A172 (cell line): ENCODE measurements at regions not wholly inside any gene's neighbourhood (a gene's known extent, or its start where the extent isn't known, plus 50 kb on each side); places are given as distances from the start of the nearest gene placed in this dataset.
A peak's percentile ranks its signal among the peaks of the same experiment; 100 is the strongest.
"Not testable (repeated sequence)": the region's sequence is repeated elsewhere in the genome, so short reads cannot be mapped to it uniquely, and the experiment has no call there.

Source experiments
- DNase-seq: peaks from one replicate; pipeline ENCODE4 v3.0.0-alpha.2; 2015; ENCODE audit warnings: low spot score

DNA sequence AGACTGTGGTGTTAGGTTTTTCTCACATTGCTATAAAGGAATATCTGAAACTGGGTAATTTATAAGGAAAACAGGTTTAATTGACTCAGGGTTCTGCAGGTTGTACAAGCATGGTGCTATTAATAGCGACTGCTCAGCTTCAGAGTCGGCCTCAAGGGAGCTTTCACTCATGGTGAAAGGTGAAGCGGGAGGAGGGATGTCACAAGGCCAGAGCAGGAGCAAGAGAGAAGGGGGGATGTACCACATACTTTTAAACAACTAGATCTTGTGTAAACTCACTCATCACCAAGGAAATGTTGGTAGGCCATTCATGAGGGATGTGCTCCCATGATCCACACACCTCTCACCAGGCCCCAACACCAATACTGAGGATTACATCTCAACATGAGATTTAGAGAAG lies 313.2 kb downstream of the UBE2NL start:
- DNase-seq, result not testable (repeated sequence)

DNA sequence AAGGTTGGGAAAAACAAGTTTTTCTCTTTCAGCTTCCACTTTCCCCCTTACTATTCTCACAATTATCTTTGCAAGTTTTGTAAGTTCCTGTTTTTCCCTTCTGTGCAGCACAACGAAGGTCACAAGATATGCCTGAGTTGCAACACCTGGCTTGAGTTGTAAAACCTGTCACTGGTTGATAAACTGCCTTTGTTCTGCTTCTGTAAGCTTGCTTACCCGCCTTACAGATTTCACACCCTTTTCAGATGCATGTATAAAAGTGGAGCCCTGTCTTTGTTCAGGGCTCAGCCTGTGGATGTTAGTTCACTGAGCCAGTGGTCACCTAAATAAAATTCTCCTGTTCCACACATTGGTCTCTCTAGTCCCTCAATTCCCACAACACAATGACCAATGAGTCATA lies 318.9 kb downstream of the UBE2NL start:
- not testable (repeated sequence) for DNase-seq

DNA sequence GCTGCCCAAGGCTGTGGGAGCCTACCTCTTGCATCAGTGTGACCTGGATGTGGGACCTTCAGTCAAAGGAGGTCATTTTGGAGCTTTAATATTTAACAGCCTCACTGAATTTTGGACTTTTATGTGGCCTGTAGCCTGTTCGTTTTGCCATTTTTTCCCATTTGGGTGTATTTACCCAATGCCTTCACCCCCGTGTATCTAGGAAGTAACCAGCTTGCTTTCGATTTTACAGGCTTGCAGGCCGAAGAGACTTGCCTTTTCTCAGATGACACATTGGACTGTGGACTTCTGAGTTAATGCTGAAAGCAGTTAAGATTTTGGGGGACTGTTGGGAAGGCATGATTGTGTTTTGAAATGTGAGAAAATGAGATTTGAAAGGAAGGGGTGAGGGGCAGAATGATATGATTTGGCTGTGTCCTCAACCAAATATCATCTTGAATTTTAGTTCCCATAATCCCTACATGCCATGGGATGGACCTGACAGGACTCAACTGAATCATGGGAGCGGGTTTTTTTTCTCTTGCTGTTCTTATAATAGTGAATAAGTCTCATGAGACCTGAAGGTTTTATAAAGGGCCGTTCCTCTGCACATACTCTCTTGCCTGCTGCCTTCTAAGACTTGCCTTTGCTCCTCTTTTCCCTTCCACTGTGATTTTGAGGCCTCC lies 324.6 kb downstream of the UBE2NL start:
- DNase-seq, result not testable (repeated sequence)

DNA sequence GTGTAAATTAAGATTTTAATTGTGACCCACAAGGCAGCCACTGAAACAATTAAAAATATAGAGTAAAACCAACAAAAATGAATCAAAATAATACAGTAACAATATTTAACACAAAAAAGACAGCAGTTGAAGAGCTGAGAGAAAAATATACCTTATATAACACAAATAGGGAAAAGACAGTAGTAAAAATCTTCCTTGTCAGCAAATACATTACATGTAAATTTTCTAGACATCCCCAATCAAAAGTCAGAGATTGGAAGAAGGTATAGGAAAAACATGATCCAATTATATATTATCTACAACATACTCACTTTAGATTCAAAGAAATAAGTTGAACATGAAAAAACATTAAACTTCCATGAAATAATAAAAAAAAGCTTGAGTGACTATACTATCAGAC lies 330.8 kb downstream of the UBE2NL start:
- DNase-seq, result no peak

DNA sequence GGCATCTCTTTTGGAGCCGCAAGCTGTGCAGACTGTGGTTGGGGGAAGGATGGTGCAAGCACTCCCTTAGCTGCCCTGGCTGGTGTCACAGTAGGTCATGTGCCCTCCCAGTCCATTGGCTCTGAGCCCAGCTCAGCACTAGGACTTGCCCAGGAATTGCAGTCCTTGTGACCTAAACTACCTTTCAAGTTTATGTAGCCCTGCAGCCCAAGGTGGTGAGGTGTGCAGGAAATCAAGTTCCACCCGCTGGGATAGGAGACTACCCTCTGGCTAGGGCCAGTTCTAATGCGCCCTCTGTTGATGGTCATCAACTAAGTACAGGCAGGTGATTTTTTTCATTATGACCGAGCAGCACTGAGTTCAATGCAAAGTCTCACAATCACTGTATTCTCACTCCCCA lies 335.2 kb downstream of the UBE2NL start:
- DNase-seq, result peak; percentile 8

DNA sequence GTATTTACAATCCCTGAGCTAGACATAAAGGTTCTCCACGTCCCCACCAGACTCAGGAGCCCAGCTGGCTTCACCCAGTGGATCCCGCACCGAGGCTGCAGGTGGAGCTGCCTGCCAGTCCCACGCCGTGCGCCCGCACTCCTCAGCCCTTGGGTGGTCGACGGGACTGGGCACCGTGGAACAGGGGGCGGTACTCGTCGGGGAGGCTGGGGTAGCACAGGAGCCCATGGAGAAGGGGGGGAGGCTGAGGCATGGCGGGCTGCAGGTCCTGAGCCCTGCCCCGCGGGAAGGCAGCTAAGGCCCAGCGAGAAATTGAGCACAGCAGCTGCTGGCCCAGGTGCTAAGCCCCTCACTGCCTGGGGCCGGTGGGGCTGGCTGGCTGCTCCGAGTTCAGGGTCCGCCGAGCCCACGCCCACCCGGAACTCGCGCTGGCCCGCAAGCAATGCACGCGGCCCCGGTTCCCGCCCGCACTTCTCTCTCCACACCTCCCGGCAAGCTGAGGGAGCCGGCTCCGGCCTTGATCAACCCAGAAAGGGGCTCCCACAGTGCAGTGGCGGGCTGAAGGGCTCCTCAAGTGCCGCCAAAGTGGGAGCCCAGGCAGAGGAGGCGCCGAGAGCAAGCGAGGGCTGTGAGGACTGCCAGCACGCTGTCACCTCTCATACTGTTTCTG lies 347.4 kb downstream of the UBE2NL start:
- DNase-seq, result not testable (repeated sequence)

DNA sequence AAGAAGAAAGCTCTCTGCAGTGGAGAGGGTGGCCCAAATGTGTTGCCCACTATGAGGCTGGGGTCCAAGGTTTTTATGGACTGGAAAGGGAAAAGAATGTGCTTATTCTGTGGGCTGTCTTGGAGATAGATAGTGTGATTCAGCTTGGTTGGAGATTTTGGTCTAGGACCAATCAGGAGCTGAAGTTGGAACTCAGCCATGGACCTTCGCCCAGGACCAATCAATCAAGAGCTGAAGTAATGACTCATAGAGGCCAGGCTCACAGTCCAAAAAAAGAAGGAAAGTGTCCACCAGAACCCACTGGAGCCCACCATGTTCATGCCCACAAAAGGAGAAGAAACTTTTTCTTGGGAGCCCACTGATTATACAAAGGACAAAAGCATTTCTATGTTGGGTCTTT lies 369.5 kb downstream of the UBE2NL start:
- peak; percentile 14 for DNase-seq

DNA sequence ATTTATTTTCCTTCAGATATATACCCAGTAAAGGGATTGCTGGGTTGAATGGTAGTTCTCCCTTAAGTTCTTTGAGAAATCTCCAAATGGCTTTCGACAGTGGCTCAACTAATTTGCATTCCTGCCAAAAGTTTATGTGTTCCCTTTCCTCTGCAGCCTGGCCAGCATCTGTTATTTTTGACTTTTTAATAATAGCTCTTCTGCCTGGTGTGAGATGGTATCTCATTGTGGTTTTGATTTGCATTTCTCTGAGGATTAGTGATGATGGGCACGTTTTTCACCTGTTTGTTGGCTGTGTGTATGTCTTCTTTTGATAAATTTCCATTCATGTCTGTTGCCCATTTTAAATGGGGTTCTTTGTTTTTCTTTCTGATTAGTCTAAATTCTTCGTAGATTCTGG lies 375.2 kb downstream of the UBE2NL start:
- no peak for DNase-seq

DNA sequence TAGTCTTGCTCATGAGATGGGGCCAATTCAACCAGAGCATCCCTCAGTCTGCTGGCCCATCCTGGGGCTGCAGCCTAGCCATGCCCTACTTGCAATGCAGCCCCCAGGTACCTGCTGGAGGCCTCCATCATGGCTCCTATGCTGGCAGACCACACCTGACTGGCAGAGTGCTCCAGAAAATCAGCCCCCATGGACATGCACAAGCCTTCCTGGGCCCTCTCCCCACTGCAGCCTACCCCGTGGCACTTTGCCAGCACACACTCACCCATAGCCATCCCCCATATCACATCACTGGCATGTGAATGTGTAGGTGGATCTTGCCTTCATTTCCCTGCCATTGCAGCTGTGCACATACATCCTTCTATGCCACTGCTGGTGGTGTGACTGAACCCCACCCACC lies 381.8 kb downstream of the UBE2NL start:
- DNase-seq, result no peak

DNA sequence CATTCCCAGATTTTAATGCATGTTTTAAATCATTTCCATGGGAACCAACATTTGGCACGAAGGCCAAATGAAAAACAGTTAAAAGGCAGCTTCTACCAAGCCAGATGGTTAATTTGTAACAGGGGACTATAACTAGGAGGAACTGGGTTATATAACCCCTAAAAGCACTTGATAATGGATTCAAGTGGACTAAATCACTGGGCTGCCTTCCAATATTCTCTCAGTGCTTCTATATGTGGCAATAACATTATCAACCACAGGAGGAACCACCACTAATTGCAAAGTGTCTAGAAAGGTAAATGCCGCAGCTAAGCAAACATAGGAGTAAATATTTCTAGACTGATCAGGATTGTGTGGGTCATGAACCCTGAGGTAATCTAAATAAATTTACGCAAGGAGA lies 391.5 kb downstream of the UBE2NL start:
- DNase-seq, result no peak

DNA sequence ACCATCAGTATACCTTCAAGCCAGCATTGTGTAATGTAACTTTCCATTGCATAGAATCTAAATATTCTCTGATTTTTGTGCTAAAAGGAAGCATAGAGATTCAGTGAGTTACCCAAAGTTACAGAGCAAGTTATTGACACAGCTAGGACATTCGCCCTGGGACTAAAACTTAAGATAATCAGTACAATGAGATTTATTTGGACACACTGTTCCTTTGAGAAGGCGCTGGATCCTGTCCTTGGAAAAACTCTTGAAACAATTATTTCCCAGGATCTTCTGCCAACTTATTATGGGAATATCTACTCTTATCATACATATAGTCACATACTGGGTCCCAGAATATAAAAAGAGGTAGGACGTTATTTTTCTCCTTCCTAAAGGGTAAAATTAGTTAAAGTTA lies 392.0 kb downstream of the UBE2NL start:
- no peak for DNase-seq

DNA sequence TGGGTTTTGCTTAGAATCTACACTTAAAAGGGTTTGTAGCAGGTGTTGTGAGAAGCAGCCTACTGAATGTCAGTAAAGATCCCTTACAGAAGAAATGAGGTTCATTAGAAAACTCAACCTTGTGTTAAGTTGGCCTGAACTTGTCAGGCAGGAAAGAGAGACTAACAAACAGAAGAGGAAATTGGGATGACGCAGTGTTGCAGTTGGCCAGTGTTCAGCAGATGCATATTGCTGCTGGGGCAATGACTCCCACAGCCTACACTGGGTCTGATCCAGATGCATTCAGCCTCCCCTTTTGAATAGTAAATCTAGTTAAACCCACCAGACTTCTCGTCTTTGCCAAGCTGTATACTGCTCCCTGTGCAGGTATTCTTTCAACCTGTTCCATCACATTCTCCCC lies 409.4 kb downstream of the UBE2NL start:
- no peak for DNase-seq

DNA sequence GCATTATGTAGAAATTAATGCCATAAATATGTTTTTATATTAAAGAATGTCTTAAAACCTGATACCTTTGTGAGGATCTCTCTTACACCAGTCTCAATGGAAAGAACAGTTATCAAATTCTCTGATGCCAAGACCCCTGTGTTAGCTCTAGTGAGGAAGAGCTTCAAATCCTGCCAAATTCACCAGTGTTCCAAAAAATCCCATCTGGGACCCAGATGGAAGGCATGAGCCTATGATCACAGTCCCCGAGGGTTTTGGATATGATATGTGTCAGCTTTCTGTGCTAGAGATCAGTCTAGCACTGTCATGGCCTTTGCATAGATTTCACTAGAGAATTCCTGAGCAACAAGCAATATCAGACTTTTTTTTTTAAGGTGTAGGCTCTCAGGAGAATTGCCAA lies 412.1 kb downstream of the UBE2NL start:
- DNase-seq, result no peak

DNA sequence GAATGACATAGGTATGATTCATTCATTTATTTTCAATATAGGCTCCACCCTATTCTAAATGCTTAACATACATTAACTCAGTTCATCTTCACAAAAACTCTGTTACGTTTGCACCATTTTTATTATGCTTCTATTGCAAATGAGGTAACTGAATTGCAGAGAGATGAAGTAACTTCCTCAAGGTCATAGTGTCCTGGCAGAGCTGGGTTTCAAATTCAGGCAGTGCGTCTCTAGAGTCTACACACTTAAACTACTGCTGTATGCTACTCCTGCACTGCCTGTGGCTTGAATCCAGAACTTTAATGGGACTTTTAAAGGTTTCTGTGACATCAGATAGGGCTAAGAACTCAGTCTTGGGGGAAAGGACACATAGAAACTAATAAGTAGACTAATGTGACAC lies 413.4 kb downstream of the UBE2NL start:
- no peak for DNase-seq

DNA sequence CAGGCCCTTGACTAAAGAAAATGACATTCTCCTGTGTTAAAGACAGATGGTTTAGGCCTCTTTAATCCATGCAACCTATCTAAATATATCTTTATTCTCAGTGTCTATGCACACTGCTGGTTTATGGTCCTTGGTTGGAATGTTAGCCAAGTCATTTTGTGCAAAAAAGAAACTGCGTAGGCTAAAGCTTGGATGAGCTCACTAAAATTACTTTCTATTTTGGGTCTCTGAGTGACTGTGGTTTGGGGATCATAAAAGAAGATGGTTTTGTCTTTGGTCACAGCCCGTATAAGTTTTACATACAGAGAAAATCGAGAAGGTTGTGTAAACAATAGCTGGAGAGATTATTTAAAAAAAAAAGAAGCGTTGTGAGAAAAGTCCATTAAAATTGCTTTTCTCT lies 443.6 kb downstream of the UBE2NL start:
- DNase-seq, result peak; percentile 40

DNA sequence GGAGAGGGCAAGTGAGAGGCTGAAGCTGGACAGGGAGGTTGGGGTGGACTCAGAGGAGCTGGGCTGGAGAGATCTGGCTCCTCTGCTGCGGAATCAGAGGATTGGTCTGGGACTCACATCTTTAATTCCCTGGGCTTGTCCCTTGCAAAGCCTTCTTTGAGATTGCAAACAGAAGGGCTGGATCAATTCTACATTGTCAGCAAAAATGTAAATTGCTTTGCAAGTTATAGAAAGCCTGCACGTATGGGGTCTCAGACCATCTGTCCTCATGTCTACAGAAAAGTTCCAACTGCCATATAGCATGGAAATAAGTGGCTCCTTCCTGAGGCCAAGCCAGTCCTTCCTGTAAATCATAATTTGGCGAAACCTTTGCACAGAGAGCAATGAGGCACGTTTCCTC lies 449.6 kb downstream of the UBE2NL start:
- DNase-seq, result no peak

DNA sequence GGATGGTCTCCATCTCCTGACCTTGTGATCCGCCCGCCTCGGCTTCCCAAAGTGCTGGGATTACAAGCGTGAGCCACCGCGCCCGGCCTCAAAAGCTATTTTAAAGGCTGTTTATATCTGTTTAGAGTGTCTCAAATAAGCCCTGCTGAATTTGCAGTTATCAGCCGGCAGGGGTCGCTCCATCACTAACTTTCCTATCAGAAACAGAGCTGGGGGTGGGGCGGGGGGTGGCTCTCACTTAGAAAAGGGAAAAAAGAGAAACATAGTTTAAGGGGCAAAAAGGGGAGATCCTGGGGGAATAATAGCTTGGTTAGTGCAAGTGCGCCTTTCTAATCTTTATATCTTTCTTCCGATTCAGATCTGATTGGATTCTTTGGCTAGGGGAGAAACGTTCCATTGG lies 450.7 kb downstream of the UBE2NL start:
- no peak for DNase-seq

DNA sequence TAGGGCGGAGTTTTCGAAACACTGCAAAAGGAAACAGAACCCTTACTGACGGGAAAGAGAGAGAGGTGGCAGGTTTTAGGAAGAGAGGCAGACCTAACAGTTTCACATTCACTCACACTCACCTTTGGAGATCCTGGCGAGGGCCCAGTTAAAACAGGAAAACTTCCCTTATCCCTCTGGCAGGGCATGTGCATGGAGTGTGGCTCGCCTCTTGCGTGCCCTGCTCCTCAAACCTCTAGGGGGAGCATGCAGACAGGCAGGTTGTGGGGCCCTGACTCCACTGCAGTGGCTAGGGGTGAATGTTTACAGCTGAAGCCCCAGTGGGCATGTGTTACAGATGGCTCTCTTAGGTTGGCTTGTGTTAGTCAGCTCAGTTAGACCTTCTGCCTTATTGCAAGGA lies 451.5 kb downstream of the UBE2NL start:
- no peak for DNase-seq

DNA sequence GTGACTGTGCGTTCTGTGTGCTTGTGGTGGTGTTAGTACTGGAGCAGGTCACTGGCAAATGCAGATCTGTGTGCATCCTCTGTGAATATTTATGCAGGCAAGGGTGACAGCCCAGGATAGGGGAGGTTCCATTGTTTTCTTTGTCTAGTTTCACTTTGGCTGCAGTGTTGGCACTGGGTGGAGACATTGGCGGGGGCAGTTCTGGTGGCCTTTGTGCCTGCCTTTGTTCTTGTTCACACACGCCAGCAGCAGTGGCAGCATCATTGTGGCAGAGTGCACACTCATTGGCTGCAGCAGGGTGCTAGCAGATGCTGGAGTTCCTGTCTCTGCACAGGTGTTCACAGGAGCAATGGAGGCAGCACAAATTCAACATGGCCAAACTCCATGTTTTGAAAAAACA lies 495.3 kb downstream of the UBE2NL start:
- no peak for DNase-seq

DNA sequence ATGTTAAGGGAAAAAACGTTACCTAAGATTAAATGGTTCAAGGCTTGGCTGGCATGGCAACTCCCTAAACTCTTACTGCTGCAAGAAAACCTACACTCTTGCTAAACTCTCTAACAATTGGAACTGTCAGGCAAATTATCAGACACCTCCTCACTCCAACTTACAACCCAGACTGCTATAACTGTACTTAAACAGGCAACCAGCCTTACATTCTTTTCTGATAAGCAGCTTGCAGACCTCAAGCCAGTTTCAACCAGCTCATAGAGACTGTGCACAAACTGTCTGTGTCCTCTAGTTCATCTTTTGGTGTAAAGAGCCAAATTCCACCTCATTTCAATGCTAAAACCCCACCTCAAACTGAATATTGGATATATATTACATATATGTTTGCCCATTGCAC lies 504.9 kb downstream of the UBE2NL start:
- DNase-seq, result no peak
